Suprapubic skin (tissue), 4 donors: ENCODE measurements at regions not wholly inside any gene's neighbourhood (a gene's known extent, or its start where the extent isn't known, plus 50 kb on each side); places are given as distances from the start of the nearest gene placed in this dataset.

Experiments used
- DNase-seq, 2 donors: peaks; one replicate each; pipeline ENCODE4 v3.0.0-alpha.2; 2019; ENCODE audit warnings: low spot score in 2 of 2
- H3K27ac ChIP-seq: fragments of 200-600 bp; sonication (generic); one replicate; pipeline ENCODE4 v1.5.1; 2019
- H3K27me3 ChIP-seq: fragments of 200-600 bp; sonication (generic); one replicate; pipeline ENCODE4 v1.5.1; 2019
- H3K36me3 ChIP-seq: fragments of 200-600 bp; sonication (generic); one replicate; pipeline ENCODE4 v1.5.1; 2019
- H3K4me1 ChIP-seq: fragments of 200-600 bp; sonication (generic); one replicate; pipeline ENCODE4 v1.5.1; 2019
- H3K4me3 ChIP-seq: fragments of 200-600 bp; sonication (generic); one replicate; pipeline ENCODE4 v1.5.1; 2019; ENCODE audit warnings: mild to moderate bottlenecking
- H3K9me3 ChIP-seq: fragments of 200-600 bp; sonication (generic); one replicate; pipeline ENCODE4 v1.5.1; 2019
- EP300 ChIP-seq: sonication (generic); formaldehyde crosslinking; IDR thresholded peaks from one replicate; pipeline ENCODE4 v1.6.1; 2017; ENCODE audit warnings: antibody characterized with exemption
- POLR2A ChIP-seq, 2 donors: fragments of 450-650 bp; IDR thresholded peaks; one replicate each; pipeline ENCODE4 v1.6.1; 2017; ENCODE audit warnings: antibody characterized with exemption in 2 of 2, mild to moderate bottlenecking in 2 of 2, moderate library complexity in 2 of 2
- POLR2AphosphoS5 ChIP-seq, 3 donors: sonication (generic); formaldehyde crosslinking; IDR thresholded peaks; one replicate each; pipeline ENCODE4 v1.6.1; 2017; ENCODE audit warnings: antibody characterized with exemption in 3 of 3
- WGBS: methylation state at CpG from one replicate; pipeline ENCODE4 v1.1.5; 2018; 5-methylcytosine and 5-hydroxymethylcytosine counted together
- TF ChIP-seq, protein P1 (sequence below), 2 donors: fragments of 200-600 bp in 1 of 2; fragments of 450-650 bp in 1 of 2; sonication (generic) in 1 of 2; IDR thresholded peaks; one replicate each; pipeline ENCODE4 v1.5.1; 2016 to 2019; ENCODE audit warnings: antibody characterized with exemption in 2 of 2, mild to moderate bottlenecking in 1 of 2, moderate library complexity in 1 of 2

DNA sequence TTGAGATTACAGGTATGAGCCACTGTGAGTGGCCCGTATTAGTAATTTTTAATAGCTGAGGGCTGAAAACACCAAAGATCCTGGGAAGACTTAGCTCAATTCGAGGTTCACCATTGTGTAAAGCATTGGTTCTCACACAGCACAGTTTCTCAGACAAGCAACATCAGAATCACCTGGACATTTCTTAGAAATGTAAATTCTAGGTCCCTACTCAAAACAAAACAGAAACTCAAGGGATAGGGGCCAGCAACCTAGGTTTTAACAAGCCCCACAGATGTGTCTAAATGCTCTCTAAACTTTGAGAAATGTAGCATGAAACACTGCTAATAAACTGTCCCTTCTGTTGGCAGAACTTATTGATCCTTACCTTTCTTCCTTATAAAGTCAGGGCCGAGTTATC is 681.2 kb downstream of the RNF144A start:
- no peak for TF ChIP-seq EP300
- no peak for TF ChIP-seq POLR2AphosphoS5 (IDR thresholded peaks at IDR 0.05)
- no peak for TF ChIP-seq POLR2A (IDR thresholded peaks at IDR 0.05)
- H3K9me3 ChIP-seq, result no peaks in the 10 kb centered on the region
- WGBS, result 93% methylated on average over 3 of the region's 3 CpGs

DNA sequence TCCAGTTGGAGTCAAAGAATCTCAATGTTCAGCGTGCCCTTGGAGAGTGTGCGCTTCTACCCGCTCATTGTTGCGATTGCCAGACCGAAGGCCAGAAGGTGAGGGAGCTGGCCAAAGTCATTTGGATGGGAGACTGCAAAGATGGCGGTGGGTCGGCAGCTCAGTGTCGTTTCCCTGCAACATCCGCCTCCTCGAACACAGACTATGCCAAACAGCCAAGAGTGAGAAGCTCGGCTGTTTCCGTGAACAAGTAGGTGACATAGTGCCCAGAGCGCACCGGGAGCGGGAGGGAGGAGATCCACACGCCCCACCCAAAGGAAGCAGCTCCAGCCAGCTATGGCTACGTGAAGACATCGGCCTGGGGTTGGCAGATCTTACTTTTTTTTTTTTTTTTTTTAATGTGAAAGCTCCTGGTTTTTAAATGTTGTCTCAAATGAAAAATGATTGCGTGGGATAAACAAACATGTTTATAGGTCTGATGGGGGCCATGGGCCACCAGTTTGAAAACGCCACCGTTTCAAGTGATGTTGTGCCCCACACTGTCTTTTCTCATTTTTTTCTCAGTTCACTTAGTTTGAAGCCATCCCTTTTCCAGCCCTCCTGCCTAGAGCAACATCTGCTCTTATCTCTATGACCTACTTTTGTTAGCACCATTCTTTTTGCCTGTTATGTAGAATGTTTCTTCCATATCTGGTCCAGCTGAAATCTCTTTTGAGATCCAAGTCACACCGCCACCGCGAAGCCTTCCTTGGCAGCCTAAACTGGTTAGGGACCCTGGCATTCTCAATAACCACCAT is 682.4 kb downstream of the RNF144A start:
- H3K4me3 ChIP-seq, result no peak overlapping the region
- no peaks in the 10 kb centered on the region for H3K4me1 ChIP-seq
- no peaks in the 10 kb centered on the region for H3K9me3 ChIP-seq
- DNase-seq, result no peak
- no peak overlapping the region for H3K27ac ChIP-seq
- H3K27me3 ChIP-seq, result no peaks in the 10 kb centered on the region
- no peak for TF ChIP-seq POLR2A (IDR thresholded peaks at IDR 0.05)
- no peak for TF ChIP-seq POLR2AphosphoS5 (IDR thresholded peaks at IDR 0.05)
- no peak for TF ChIP-seq EP300
- TF ChIP-seq, protein P1, sequence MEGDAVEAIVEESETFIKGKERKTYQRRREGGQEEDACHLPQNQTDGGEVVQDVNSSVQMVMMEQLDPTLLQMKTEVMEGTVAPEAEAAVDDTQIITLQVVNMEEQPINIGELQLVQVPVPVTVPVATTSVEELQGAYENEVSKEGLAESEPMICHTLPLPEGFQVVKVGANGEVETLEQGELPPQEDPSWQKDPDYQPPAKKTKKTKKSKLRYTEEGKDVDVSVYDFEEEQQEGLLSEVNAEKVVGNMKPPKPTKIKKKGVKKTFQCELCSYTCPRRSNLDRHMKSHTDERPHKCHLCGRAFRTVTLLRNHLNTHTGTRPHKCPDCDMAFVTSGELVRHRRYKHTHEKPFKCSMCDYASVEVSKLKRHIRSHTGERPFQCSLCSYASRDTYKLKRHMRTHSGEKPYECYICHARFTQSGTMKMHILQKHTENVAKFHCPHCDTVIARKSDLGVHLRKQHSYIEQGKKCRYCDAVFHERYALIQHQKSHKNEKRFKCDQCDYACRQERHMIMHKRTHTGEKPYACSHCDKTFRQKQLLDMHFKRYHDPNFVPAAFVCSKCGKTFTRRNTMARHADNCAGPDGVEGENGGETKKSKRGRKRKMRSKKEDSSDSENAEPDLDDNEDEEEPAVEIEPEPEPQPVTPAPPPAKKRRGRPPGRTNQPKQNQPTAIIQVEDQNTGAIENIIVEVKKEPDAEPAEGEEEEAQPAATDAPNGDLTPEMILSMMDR (IDR thresholded peaks at IDR 0.05), result no peak
- H3K36me3 ChIP-seq, result no peaks in the 10 kb centered on the region
- 91% methylated on average over 24 of the region's 24 CpGs for WGBS

More for the DNA sequence above, 681.2 kb downstream of the RNF144A start:
- Histone ChIP-seq H3K27me3 (no peaks in the 10 kb centered on the region), H3K36me3 (no peaks in the 10 kb centered on the region), H3K4me3 (no peak overlapping the region), H3K27ac (no peak overlapping the region), H3K4me1 (no peaks in the 10 kb centered on the region)
- no peak for DNase-seq

DNA sequence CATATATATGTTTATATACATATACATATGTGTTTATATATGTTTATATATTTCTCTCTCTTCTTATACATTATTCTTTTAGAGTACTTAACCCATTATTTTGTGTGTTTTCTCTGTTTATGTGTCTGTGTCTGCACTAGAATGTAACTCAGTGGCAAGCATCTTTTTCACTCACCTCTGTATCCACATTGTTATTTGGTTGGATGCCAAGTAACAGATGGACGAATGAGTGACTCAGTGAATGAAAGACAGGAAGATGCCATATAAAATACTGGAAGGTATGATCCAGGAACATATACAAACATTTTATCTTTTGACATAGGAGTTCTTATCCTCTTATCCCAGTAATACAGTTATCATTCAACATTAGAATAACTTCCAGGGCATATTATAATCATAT is 684.8 kb downstream of the RNF144A start:
- WGBS, result 55% methylated on average over 1 of the region's 1 CpG
- Histone ChIP-seq H3K36me3 (no peaks in the 10 kb centered on the region), H3K27ac (no peak overlapping the region)

DNA sequence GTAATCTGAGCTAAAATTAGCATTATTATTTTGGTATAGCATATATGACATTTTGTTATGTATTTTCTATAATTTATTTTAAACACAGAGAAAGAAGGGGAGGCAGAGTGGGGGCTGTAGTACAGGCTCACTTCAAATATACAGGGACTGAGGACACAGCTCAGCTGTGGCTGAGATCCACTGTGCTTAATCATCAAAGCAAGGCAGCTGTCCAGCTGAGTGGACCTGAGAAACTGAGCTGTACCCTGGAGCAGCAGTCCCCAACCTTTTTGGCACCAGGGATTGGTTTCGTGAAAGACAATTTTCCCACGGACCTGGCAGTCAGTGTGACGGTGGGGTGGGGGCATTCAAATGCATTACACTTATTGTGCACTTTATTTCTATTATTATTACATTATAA is 687.2 kb downstream of the RNF144A start:
- no peak for DNase-seq
- no peaks in the 10 kb centered on the region for H3K27me3 ChIP-seq
- H3K4me3 ChIP-seq, result no peak overlapping the region
- H3K9me3 ChIP-seq, result no peaks in the 10 kb centered on the region
- 92% methylated on average over 3 of the region's 3 CpGs for WGBS
- H3K27ac ChIP-seq, result no peak overlapping the region
- no peak for TF ChIP-seq EP300
- H3K4me1 ChIP-seq, result no peaks in the 10 kb centered on the region
- H3K36me3 ChIP-seq, result no peaks in the 10 kb centered on the region

More for the DNA sequence above, 684.8 kb downstream of the RNF144A start:
- TF ChIP-seq POLR2A (IDR thresholded peaks at IDR 0.05), result no peak
- TF ChIP-seq, protein P1 (IDR thresholded peaks at IDR 0.05), result no peak
- TF ChIP-seq POLR2AphosphoS5 (IDR thresholded peaks at IDR 0.05), result no peak
- TF ChIP-seq EP300, result no peak
- no peak overlapping the region for H3K4me3 ChIP-seq
- no peaks in the 10 kb centered on the region for H3K4me1 ChIP-seq
- DNase-seq, result no peak
- H3K9me3 ChIP-seq, result no peaks in the 10 kb centered on the region
- no peaks in the 10 kb centered on the region for H3K27me3 ChIP-seq

DNA sequence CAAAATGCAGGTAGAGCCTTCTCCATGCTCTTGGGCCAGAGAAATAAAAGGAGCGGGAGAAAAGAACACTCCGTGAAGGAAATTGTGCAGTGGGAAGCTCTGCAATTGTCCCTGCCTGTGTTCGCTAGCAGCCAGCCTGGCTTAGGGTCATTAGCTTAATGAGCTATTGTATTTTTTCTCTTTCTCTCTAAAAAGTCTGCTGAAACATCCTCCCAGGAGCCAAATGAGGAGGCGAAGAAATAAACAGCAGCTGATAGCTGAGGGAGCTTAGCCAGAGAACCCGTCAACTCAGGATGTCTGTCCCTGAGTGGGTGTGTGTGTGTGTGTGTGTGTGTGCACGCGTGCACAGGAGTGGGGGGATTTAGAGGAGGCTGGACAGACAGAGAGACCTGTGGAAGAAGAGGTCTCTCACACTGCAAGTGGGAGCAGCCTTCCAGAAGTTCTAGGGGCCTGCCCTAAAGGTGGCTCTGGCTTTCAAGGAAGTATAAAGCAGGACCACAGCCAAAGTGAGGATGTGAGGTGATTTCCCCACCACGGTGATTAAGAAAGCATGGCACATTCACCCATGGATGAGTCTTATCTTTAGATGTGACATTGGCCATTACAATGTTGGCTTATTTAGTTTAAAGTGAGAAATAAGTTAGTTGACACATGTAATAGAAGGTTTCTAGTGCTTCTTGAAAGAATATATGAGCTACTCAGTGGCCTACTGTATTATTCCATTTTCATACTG is 690.4 kb downstream of the RNF144A start:
- 62% methylated on average over 8 of the region's 8 CpGs for WGBS
- no peak for DNase-seq
- H3K4me3 ChIP-seq, result no peak overlapping the region

More for the DNA sequence above, 690.4 kb downstream of the RNF144A start:
- Histone ChIP-seq H3K27me3 (no peaks in the 10 kb centered on the region), H3K9me3 (no peaks in the 10 kb centered on the region), H3K4me1 (no peaks in the 10 kb centered on the region), H3K27ac (no peak overlapping the region), H3K36me3 (no peaks in the 10 kb centered on the region)
- TF ChIP-seq EP300, result no peak
- TF ChIP-seq POLR2AphosphoS5 (IDR thresholded peaks at IDR 0.05), result no peak
- TF ChIP-seq, protein P1 (IDR thresholded peaks at IDR 0.05), result no peak
- no peak for TF ChIP-seq POLR2A (IDR thresholded peaks at IDR 0.05)
